Loucy (cell line): ENCODE measurements at regions not wholly inside any gene's neighbourhood (a gene's known extent, or its start where the extent isn't known, plus 50 kb on each side); places are given as distances from the start of the nearest gene placed in this dataset.

ENCODE experiments used
- H2AFZ ChIP-seq: fragments of 200-600 bp; sonication (generic); 2 replicates; pipeline ENCODE4 v1.6.0; 2016; ENCODE audit warnings: antibody characterized with exemption, mild to moderate bottlenecking, low read length, moderate library complexity
- H3F3A ChIP-seq: fragments of 200-600 bp; 2 replicates; pipeline ENCODE4 v1.6.0; 2016; ENCODE audit warnings: antibody characterized with exemption, low read depth, mild to moderate bottlenecking
- H3K27me3 ChIP-seq: fragments of 200-600 bp; sonication (generic); 2 replicates; pipeline ENCODE4 v1.6.1; 2014; ENCODE audit warnings: low read length, mild to moderate bottlenecking; ENCODE audit not compliant: insufficient read depth, poor library complexity, severe bottlenecking
- H3K36me3 ChIP-seq: fragments of 200-600 bp; sonication (generic); 2 replicates; pipeline ENCODE4 v1.6.1; 2016; ENCODE audit warnings: low read length; ENCODE audit not compliant: insufficient read depth
- H3K4me1 ChIP-seq: fragments of 200-600 bp; sonication (generic); 2 replicates; pipeline ENCODE4 v1.5.1; 2014; ENCODE audit warnings: low read length, mild to moderate bottlenecking; ENCODE audit not compliant: insufficient read depth, poor library complexity, severe bottlenecking
- H3K4me2 ChIP-seq: fragments of 200-600 bp; sonication (generic); 2 replicates; pipeline ENCODE4 v1.6.0; 2014; ENCODE audit warnings: antibody characterized with exemption, low read length, low read depth, mild to moderate bottlenecking; ENCODE audit not compliant: poor library complexity, severe bottlenecking
- H3K4me3 ChIP-seq: fragments of 200-600 bp; sonication (generic); 2 replicates; pipeline ENCODE4 v1.5.1; 2014; ENCODE audit warnings: low read length, mild to moderate bottlenecking, mixed read lengths; ENCODE audit not compliant: poor library complexity, severe bottlenecking
- H3K79me2 ChIP-seq: fragments of 200-600 bp; sonication (generic); 2 replicates; pipeline ENCODE4 v1.6.1; 2014; ENCODE audit warnings: low read length; ENCODE audit not compliant: insufficient read depth
- H3K9ac ChIP-seq: fragments of 200-600 bp; sonication (generic); 2 replicates; pipeline ENCODE4 v1.6.0; 2014; ENCODE audit warnings: mild to moderate bottlenecking, low read depth, low read length, moderate library complexity; ENCODE audit not compliant: poor library complexity, severe bottlenecking
- H3K9me2 ChIP-seq: fragments of 200-600 bp; sonication (generic); replicated peaks from 2 replicates; pipeline ENCODE4 v1.6.1; 2016; ENCODE audit warnings: low read depth, low read length, mixed read lengths
- H3K9me3 ChIP-seq: fragments of 200-600 bp; sonication (generic); 2 replicates; pipeline ENCODE4 v1.6.1; 2014; ENCODE audit warnings: mild to moderate bottlenecking, antibody characterized with exemption, low read length, low read depth; ENCODE audit not compliant: insufficient read depth
- H4K20me1 ChIP-seq: fragments of 200-600 bp; sonication (generic); 2 replicates; pipeline ENCODE4 v1.6.0; 2014; ENCODE audit warnings: antibody characterized with exemption, low read length, mild to moderate bottlenecking; ENCODE audit not compliant: insufficient read depth, poor library complexity, severe bottlenecking
- CTCF ChIP-seq: fragments of 200-600 bp; sonication (generic); conservative IDR thresholded peaks from 2 replicates; pipeline ENCODE4 v1.5.1; 2014; ENCODE audit warnings: mild to moderate bottlenecking, antibody characterized with exemption, low read length
- EZH2phosphoT487 ChIP-seq: fragments of 200-600 bp; IDR thresholded peaks from 2 replicates; pipeline ENCODE4 v1.6.1; 2018; ENCODE audit warnings: antibody characterized with exemption, mild to moderate bottlenecking, moderate library complexity, borderline replicate concordance

GRCh38 chr11:116138280-116138679, 634.1 kb upstream of the CADM1 start:
- no peaks in the 10 kb centered on the region for H3K9me3 ChIP-seq
- H3K9ac ChIP-seq, result no peak overlapping the region
- no peaks in the 10 kb centered on the region for H3K9me2 ChIP-seq
- H2AFZ ChIP-seq, result no peak overlapping the region
- H3K4me3 ChIP-seq, result no peak overlapping the region
- no peaks in the 10 kb centered on the region for H3K79me2 ChIP-seq
- no peaks in the 10 kb centered on the region for H3K36me3 ChIP-seq
- H3K4me2 ChIP-seq, result no peak overlapping the region
- H3K4me1 ChIP-seq, result no peaks in the 10 kb centered on the region
- no peaks in the 10 kb centered on the region for H3F3A ChIP-seq
- H3K27me3 ChIP-seq, result no peaks in the 10 kb centered on the region
- no peak for TF ChIP-seq EZH2phosphoT487
- no peak for TF ChIP-seq CTCF
- no peaks in the 10 kb centered on the region for H4K20me1 ChIP-seq

DNA sequence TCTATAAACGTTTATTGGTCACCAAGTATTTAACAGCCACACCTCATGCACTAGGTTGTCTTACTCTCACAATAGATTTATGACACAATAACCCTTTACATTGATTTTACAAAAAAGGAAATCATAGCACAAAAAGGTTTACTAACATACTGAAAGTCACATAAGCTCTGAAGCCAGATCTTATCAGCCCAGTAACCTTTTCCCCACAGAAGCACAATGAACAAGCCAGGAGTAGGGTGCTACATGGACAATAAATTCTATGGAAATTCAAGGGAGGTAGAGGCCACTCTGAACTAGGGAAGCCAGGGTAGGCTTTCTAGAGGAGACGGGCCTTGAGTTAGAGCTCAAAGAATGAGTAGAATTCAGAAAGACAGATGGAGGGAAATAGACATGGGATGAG, 633.5 kb upstream of the CADM1 start:
- no peaks in the 10 kb centered on the region for H3K36me3 ChIP-seq
- H3K4me3 ChIP-seq, result no peak overlapping the region
- no peaks in the 10 kb centered on the region for H3K9me3 ChIP-seq
- H4K20me1 ChIP-seq, result no peaks in the 10 kb centered on the region
- no peaks in the 10 kb centered on the region for H3F3A ChIP-seq
- no peaks in the 10 kb centered on the region for H3K9me2 ChIP-seq
- no peaks in the 10 kb centered on the region for H3K27me3 ChIP-seq
- no peaks in the 10 kb centered on the region for H3K79me2 ChIP-seq
- no peaks in the 10 kb centered on the region for H3K4me1 ChIP-seq
- TF ChIP-seq EZH2phosphoT487 (no peak), CTCF (no peak)
- H3K4me2 ChIP-seq, result no peak overlapping the region
- H2AFZ ChIP-seq, result no peak overlapping the region
- H3K9ac ChIP-seq, result no peak overlapping the region

DNA sequence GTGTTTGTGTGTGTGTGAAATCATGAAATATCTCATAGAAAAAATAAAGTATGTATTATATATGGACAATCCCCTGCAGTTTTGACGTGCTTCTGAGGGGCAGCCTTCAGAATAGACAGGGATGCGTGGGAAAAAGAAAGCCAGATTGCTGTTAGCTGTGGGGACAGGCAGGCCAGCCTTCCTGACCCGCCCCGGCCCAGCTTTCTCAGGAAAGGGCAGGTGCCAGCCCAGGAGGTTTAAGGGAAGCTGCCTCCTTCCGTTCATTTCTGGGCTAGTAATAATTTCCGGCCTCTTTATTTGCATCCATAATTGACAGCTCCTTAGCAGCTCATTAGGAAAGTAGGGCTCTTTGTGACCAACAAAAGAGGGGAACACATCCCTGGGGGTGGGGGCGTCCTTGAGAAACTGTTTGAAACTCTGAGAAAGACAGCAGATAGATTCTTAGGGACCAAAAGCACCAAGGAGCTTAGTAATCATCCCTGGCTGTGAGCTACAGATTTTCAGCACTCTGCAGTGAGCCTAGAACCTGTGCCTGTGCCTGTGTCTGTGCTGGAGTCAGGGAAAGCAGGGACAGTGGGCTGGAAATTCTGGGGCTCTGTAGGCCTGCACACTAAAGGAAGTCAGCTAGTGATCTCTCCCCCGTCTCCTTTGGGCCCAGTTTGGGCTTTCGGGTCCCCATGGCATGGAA, 632.9 kb upstream of the CADM1 start:
- no peak overlapping the region for H3K4me3 ChIP-seq
- TF ChIP-seq EZH2phosphoT487 (no peak), CTCF (no peak)
- H4K20me1 ChIP-seq, result no peaks in the 10 kb centered on the region
- no peak overlapping the region for H3K4me2 ChIP-seq
- H2AFZ ChIP-seq, result no peak overlapping the region
- H3K79me2 ChIP-seq, result no peaks in the 10 kb centered on the region
- no peaks in the 10 kb centered on the region for H3K36me3 ChIP-seq
- H3F3A ChIP-seq, result no peaks in the 10 kb centered on the region
- H3K9ac ChIP-seq, result no peak overlapping the region
- no peaks in the 10 kb centered on the region for H3K27me3 ChIP-seq
- H3K4me1 ChIP-seq, result no peaks in the 10 kb centered on the region
- no peaks in the 10 kb centered on the region for H3K9me2 ChIP-seq
- H3K9me3 ChIP-seq, result no peaks in the 10 kb centered on the region
